NCI-H510A treated with DMSO at 0.1 percent for 48 hours (cell line): ENCODE measurements at regions not wholly inside any gene's neighbourhood (a gene's known extent, or its start where the extent isn't known, plus 50 kb on each side); places are given as distances from the start of the nearest gene placed in this dataset.
"Not testable (repeated sequence)": the region's sequence is repeated elsewhere in the genome, so short reads cannot be mapped to it uniquely, and the experiment has no call there.

Experiments
- DNase-seq: peaks from one replicate; lab custom pipeline; 2025; lab: John Stamatoyannopoulos, UW

GRCh38 chr7:53238021-53238605, 202.7 kb downstream of the POM121L12 start:
- no peak for DNase-seq

- DNase-seq: not testable (repeated sequence)
Measured at GRCh38 chr7:53239151-53239550, 203.7 kb downstream of the POM121L12 start.

DNA sequence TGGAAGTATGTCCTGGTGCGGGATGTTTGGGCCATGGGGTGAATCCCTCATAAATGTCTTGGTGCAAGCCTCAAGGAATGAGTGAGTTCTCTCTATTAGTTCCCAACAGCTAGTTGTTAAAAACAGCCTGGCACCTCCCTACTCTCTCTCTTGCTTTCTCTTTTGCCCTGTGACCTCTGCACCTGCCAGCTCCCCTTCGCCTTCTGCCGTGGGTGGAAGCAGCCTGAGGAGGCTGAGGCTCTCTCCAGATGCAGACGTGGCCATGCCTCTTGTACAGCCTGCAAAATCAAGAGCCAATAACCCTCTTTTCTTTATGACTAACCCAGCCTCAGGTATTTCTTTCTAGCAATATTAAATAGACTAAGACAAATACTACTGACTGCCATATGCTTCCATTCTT, 210.3 kb downstream of the POM121L12 start:
- no peak for DNase-seq

- no peak for DNase-seq
Measured at GRCh38 chr7:53246957-53247356, 211.5 kb downstream of the POM121L12 start.

DNA sequence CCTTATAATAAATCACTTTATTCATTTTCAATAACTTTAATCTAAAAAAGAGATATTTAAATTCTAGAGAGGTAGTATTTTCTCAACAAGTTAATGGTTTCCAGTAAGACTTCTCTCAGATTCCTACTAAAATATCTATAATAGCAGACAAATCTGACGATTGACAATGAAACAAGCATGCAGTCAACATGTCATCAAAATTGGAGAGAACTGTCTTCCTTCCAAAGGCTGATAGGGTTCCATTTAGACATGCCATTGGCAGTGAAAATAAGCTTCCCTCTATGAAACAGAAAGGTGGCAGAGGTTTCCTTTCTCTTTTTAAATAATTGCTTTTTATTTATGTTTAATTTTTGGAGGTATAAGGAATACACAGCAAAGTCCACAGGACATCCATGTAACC, 217.1 kb downstream of the POM121L12 start:
- DNase-seq: no peak

GRCh38 chr7:53272081-53272480, 236.6 kb downstream of the POM121L12 start:
- DNase-seq: no peak

DNA sequence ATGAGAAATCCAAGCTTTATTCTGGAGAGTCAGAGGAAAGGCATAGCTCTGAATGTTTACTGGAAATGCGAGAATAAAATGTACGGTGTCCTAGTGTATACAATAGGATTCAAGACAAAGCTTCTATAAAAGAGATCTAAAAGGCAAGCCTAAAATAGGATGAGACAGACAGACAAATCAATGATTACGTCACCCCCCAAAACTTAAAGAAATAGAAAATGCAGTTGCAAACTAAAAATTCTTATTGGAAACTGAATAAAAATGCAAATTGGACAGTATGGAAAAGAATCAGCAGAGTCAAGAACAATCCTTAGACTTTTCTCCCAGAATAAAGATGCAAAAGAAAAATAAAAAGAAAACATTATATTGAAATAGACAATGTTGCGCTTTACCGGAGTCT, 245.9 kb downstream of the POM121L12 start:
- DNase-seq: no peak

DNA sequence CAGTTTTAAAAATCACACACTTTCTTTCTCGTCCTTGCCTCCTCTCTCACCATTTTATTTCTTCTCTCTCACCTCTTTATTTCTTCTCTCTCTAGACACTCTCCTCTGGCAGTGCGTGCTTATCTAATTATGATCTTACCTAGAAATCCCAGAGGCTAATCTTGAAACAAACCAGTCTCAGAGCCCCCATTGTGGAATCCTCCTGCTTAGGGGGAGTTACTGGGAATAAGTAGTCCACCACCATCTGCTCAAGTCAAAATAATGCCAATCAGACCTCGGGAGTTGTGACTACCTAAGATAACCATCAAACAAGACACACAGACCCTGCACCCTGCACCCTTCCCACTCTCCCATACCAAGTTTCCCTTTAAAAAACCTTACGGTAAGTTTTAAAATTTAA, 256.9 kb downstream of the POM121L12 start:
- DNase-seq: no peak

DNA sequence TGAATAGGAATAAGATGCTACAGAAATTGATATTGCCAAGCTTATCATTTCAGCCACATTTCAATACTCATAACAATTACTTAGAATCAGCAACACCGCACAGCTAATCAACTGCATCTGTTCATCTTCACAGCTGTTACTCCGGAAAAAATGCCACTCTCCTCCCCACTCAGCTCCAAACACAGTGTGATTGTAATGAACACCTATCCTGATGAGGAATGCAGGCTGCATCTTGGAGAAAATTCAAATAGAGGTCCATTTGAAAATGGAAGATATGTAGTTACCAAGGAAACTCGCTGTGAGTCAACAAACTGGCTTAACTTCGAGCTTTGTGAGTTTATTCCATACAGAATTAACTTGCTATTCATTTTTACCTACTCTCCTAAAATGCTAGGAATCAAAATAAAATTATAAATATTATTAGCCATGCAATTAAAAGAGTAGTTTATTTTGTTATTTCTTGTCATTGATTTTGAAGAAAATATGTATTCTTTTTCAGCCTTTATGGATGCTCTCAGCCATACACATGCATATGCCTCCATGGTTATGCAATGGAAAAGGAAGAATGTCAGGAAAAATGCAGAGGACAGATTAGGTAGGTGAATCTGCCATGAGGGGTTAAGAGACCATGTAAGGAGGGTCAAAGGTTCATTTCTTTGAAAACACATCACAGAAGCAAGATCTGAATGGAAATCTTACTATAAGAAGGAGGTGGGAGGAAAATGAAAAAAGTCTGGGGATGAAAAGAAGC, 267.2 kb downstream of the POM121L12 start:
- DNase-seq: no peak

DNA sequence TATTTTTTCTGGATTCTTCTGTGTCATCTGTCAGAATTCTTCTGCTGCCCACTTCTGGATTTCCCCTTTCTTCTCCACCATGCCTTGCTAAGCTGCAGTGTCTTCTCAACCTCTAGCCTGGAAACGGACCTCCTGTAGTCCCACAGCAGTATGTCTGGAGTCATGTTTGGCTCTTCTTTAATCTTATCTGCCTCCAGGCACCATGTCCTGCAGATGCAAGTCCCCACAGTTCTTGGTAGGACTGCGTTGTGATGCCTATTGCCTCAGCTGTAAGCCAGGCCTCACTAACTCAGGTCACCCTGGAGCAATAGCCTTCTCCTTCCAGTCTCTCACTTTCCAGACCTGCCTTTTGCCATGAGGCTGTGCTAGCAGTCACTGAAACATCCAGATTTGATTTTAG, 268.3 kb downstream of the POM121L12 start:
- DNase-seq: no peak

GRCh38 chr7:53306846-53307245, 271.4 kb downstream of the POM121L12 start:
- DNase-seq: no peak

DNA sequence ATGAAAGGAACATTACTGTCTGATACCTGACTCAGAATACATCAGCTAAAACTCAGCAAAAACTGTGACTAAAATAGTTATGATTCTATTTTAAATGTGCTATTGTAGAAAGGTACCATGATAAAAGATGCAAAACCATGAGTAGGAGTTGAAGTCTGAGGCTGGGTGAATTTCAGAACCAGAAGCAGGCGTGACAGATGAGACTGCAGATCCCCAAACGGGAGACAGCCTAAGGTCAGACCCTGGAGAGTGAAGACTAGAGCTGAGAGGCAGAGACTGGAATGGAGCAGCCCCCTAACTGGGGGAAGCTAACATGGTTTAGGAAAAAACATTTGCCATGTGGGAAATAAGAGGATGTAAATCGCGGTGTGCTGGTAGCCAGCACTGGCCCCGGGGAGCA, 275.8 kb downstream of the POM121L12 start:
- DNase-seq: no peak

GRCh38 chr7:53315981-53316380, 280.5 kb downstream of the POM121L12 start:
- DNase-seq: no peak

GRCh38 chr7:53318566-53318965, 283.1 kb downstream of the POM121L12 start:
- DNase-seq: no peak

GRCh38 chr7:53325061-53325460, 289.6 kb downstream of the POM121L12 start:
- no peak for DNase-seq

DNA sequence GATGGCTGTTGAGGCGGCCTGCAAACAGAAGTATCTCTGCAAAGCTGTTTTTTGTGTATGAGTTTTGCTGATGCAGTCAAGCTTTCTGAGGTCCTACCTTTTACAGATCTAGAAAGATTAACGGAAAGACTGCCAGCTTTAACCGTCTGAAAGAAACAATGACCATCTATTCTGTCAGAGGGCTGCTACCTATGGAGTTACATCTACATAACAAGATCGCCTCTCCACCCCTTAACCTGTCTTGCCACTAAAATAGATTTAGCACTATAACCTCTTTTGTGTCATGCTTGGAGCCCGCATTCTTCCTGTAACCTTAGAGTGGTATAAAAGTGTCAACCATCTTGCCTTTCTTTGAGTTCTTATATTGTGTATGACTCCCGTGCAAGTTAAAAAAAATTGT, 291.2 kb downstream of the POM121L12 start:
- no peak for DNase-seq

GRCh38 chr7:53336105-53336668, 300.8 kb downstream of the POM121L12 start:
- no peak for DNase-seq

DNA sequence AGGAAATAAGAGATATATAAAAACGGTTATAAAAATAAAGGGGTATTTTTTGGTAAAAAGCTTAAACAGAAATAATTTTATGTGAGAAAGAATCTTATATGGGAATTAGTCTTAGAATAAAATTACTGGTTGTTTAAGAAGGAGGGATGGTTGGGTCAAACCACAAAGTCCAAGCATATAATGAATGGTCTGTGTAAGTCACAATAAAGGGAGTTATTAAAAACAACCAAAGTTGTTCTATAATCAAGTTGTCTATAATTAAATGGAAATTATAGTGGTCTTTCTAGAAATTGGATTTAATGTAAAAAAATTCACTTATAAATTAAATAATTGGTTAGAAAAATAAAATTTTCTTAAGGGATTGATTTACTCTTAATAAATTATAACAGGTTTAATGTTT, 304.8 kb downstream of the POM121L12 start:
- DNase-seq: no peak

DNA sequence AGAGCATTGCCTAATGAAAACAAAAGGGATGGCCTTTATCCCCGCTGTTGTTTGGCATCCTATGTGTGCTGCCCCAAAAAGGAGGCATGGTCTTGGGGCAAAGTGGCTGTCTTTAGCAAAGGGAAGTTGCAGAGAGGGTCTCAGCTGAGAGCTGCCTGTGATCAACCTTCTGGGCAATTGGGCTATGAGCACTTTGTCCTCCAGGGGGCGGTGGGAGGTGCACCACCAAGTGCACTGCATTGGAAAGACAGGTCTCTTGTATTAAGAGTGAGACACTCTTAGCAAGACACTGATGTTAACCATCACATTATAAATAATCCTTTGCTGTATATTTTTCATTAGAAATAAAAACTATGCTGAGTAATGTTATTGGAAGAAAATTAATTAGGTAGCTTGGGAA, 314.8 kb downstream of the POM121L12 start:
- no peak for DNase-seq

GRCh38 chr7:53351681-53352080, 316.2 kb downstream of the POM121L12 start:
- no peak for DNase-seq

DNA sequence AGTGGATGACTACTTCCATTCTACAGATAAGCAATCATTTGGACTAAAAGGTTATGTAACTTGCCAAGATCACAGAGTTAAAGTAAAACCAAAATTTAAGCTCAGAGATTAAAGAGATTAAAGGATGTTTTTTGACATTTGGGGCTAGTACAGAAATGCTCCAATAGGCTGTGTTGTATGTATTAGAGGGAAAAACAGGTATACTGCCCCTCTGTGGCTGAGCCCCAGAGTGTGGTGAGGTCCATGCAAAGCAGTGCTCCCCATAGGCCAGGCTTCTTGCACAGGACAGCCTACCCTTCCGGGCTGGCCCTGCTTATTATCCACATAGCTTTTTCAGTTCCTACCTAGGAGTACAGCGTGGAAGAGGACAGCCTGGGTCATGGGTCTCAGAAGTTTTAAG, 322.8 kb downstream of the POM121L12 start:
- no peak for DNase-seq

DNA sequence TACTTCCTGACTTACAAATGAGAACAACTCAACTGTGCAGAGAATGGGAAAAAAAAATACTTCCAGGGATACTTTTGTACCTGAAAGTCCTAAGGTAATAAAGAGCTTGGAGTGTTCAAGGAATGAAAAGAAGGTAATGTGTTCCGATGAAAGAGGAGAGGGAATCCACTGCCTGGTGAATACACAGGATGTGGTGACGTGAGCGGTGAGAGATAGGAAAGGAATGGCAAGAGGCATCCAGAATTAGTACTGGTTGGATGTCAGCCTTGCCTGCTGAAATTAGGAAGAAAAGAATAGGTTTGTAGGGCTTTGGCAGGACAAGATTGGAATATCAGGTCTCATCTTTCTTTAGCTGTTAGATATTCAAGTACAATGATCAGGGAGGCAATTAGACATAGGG, 347.7 kb downstream of the POM121L12 start:
- no peak for DNase-seq

DNA sequence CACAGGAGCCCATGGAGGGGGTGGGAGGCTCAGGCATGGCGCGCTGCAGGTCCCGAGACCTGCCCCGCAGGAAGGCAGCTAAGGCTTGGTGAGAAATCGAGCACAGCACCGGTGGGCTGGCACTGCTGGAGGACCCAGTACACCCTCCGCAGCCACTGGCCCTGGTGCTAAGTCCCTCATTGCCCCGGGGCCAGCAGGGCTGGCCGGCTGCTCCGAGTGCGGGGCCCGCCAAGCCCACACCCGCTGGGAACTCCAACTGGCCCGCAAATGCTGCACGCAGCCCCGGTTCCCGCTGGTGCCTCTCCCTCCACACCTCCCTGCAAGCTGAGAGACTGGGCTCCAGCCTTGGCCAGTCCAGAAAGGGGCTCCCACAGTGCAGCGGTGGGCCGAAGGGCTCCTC, 349.8 kb downstream of the POM121L12 start:
- DNase-seq: not testable (repeated sequence)

- no peak for DNase-seq
Measured at GRCh38 chr7:53387515-53387914, 352.1 kb downstream of the POM121L12 start.
